ENCODE measurements at regions not wholly inside any gene's neighbourhood (a gene's known extent, or its start where the extent isn't known, plus 50 kb on each side); places are given as distances from the start of the nearest gene placed in this dataset.

- Histone ChIP-seq H3K9me3 (no peaks in the 10 kb centered on the region), H3K4me3 (no peak overlapping the region), H3K27me3 (peaks cover 0 to 3% of the 10 kb centered on the region in 2 donors), H3K36me3 (no peaks in the 10 kb centered on the region), H3K27ac (no peak overlapping the region), H3K4me1 (no peaks in the 10 kb centered on the region)
- TF ChIP-seq POLR2AphosphoS5 (IDR thresholded peaks at IDR 0.05) (no peak), POLR2A (IDR thresholded peaks at IDR 0.05) (no peak), CTCF (IDR thresholded peaks at IDR 0.05) (no peak)
- intact Hi-C loops (cut with DNase I; ENCODE audit: low total_unique reads) = no loop called here
- no peak for DNase-seq (ENCODE audit: low spot score in 2 of 2)
These were observed 62.2 kb upstream of the OR4E1 start for GRCh38 chr14:21735639-21736307.

GRCh38 chr14:21735200-21735599 lies 61.6 kb upstream of the OR4E1 start:
- no peak for TF ChIP-seq CTCF (IDR thresholded peaks at IDR 0.05)
- TF ChIP-seq POLR2A (IDR thresholded peaks at IDR 0.05) = no peak
- no peak for TF ChIP-seq POLR2AphosphoS5 (IDR thresholded peaks at IDR 0.05)
- no peak overlapping the region for H3K27ac ChIP-seq
- no peaks in the 10 kb centered on the region for H3K36me3 ChIP-seq
- DNase-seq (ENCODE audit: low spot score in 2 of 2) = no peak
- no peaks in the 10 kb centered on the region for H3K9me3 ChIP-seq
- peaks cover 0 to under 1% of the 10 kb centered on the region in 2 donors for H3K27me3 ChIP-seq
- no peak overlapping the region for H3K4me3 ChIP-seq
- intact Hi-C loops (cut with DNase I; ENCODE audit: low total_unique reads) = no loop called here
- no peaks in the 10 kb centered on the region for H3K4me1 ChIP-seq

GRCh38 chr14:21734457-21735074 lies 60.9 kb upstream of the OR4E1 start:
- peak in 1 of 3 donors; percentile 26 for TF ChIP-seq CTCF (IDR thresholded peaks at IDR 0.05)
- no peak for TF ChIP-seq POLR2A (IDR thresholded peaks at IDR 0.05)
- TF ChIP-seq POLR2AphosphoS5 (IDR thresholded peaks at IDR 0.05) = no peak
- H3K27ac ChIP-seq = no peak overlapping the region
- intact Hi-C loops (cut with DNase I; ENCODE audit: low total_unique reads) = no loop called here
- no peaks in the 10 kb centered on the region for H3K9me3 ChIP-seq
- H3K36me3 ChIP-seq = no peaks in the 10 kb centered on the region
- no peaks in the 10 kb centered on the region for H3K27me3 ChIP-seq
- no peaks in the 10 kb centered on the region for H3K4me1 ChIP-seq
- DNase-seq (ENCODE audit: low spot score in 2 of 2) = no peak
- H3K4me3 ChIP-seq = no peak overlapping the region

GRCh38 chr14:21729703-21730233 lies 56.1 kb upstream of the OR4E1 start:
- Histone ChIP-seq H3K27ac (no peak overlapping the region), H3K4me3 (no peak overlapping the region), H3K4me1 (no peaks in the 10 kb centered on the region), H3K9me3 (no peaks in the 10 kb centered on the region), H3K27me3 (no peaks in the 10 kb centered on the region), H3K36me3 (no peaks in the 10 kb centered on the region)
- intact Hi-C loops (cut with DNase I; ENCODE audit: low total_unique reads) = no loop called here
- TF ChIP-seq POLR2A (IDR thresholded peaks at IDR 0.05) (no peak), POLR2AphosphoS5 (IDR thresholded peaks at IDR 0.05) (no peak), CTCF (IDR thresholded peaks at IDR 0.05) (no peak)
- no peak for DNase-seq (ENCODE audit: low spot score in 2 of 2)

GRCh38 chr14:21725250-21725649 lies 51.6 kb upstream of the OR4E1 start:
- no peaks in the 10 kb centered on the region for H3K27me3 ChIP-seq
- TF ChIP-seq POLR2A (IDR thresholded peaks at IDR 0.05) = no peak

More at GRCh38 chr14:21725250-21725649, 51.6 kb upstream of the OR4E1 start:
- DNase-seq (ENCODE audit: low spot score in 2 of 2) = no peak
- Histone ChIP-seq H3K9me3 (no peaks in the 10 kb centered on the region), H3K27ac (no peak overlapping the region), H3K4me1 (no peaks in the 10 kb centered on the region), H3K4me3 (no peak overlapping the region), H3K36me3 (no peaks in the 10 kb centered on the region)
- intact Hi-C loops (cut with DNase I; ENCODE audit: low total_unique reads) = no loop called here
